ENCODE measurements at regions not wholly inside any gene's neighbourhood (a gene's known extent, or its start where the extent isn't known, plus 50 kb on each side); places are given as distances from the start of the nearest gene placed in this dataset.
A peak's percentile ranks its signal among the peaks of the same experiment; 100 is the strongest.

GRCh38 chr12:107826276-107826675 is 51.8 kb downstream of the ASCL4 start:
- Mint-ChIP-seq H3K27ac (no peak overlapping the region), H3K4me3 (no peak overlapping the region), H3K4me1 (ENCODE audit: low read depth) (no peaks in the 10 kb centered on the region), H3K36me3 (ENCODE audit: insufficient read depth in 2 of 2) (peaks cover 6 to 14% of the 10 kb centered on the region in 2 donors), H3K9me3 (peaks cover 14 to 17% of the 10 kb centered on the region in 2 donors), H3K27me3 (ENCODE audit: low read depth) (peaks cover 16% of the 10 kb centered on the region)
- DNase-seq (no peak), ATAC-seq (replicated peaks in 1 of 2) (no peak)

- no peaks in the 10 kb centered on the region for H3K4me1 Mint-ChIP-seq (ENCODE audit: low read depth)
- no peak overlapping the region for H3K27ac Mint-ChIP-seq
- H3K36me3 Mint-ChIP-seq (ENCODE audit: insufficient read depth in 2 of 2): peaks cover 6 to 14% of the 10 kb centered on the region in 2 donors
- H3K9me3 Mint-ChIP-seq: peaks cover 14 to 17% of the 10 kb centered on the region in 2 donors
- ATAC-seq (replicated peaks in 1 of 2): no peak
- DNase-seq: no peak
- H3K27me3 Mint-ChIP-seq (ENCODE audit: low read depth): peaks cover 31% of the 10 kb centered on the region
- no peak overlapping the region for H3K4me3 Mint-ChIP-seq
Measured at GRCh38 chr12:107829271-107829670, 54.8 kb downstream of the ASCL4 start.

GRCh38 chr12:107832441-107832840 is 57.9 kb downstream of the ASCL4 start:
- no peak overlapping the region for H3K4me3 Mint-ChIP-seq
- peaks cover 51% of the 10 kb centered on the region for H3K27me3 Mint-ChIP-seq (ENCODE audit: low read depth)
- H3K27ac Mint-ChIP-seq: no peak overlapping the region
- H3K36me3 Mint-ChIP-seq (ENCODE audit: insufficient read depth in 2 of 2): peaks cover 0 to 5% of the 10 kb centered on the region in 2 donors
- no peak for ATAC-seq (replicated peaks in 1 of 2)
- DNase-seq: no peak
- peaks cover 3% of the 10 kb centered on the region in 2 donors for H3K9me3 Mint-ChIP-seq
- H3K4me1 Mint-ChIP-seq (ENCODE audit: low read depth): no peaks in the 10 kb centered on the region

- H3K27ac Mint-ChIP-seq: no peak overlapping the region
- H3K9me3 Mint-ChIP-seq: no peaks in the 10 kb centered on the region
- H3K27me3 Mint-ChIP-seq (ENCODE audit: low read depth): peaks cover 47% of the 10 kb centered on the region
- peak in 1 of 2 donors; percentile 16 for DNase-seq
- H3K4me1 Mint-ChIP-seq (ENCODE audit: low read depth): peaks cover 12% of the 10 kb centered on the region
- H3K36me3 Mint-ChIP-seq (ENCODE audit: insufficient read depth in 2 of 2): no peaks in the 10 kb centered on the region
- H3K4me3 Mint-ChIP-seq: no peak overlapping the region
- no peak for ATAC-seq (replicated peaks in 1 of 2)
Measured at GRCh38 chr12:107840186-107840585, 65.7 kb downstream of the ASCL4 start.

- H3K27me3 Mint-ChIP-seq (ENCODE audit: low read depth): peaks cover 52% of the 10 kb centered on the region
- H3K36me3 Mint-ChIP-seq (ENCODE audit: insufficient read depth in 2 of 2): no peaks in the 10 kb centered on the region
- no peaks in the 10 kb centered on the region for H3K9me3 Mint-ChIP-seq
- H3K4me1 Mint-ChIP-seq (ENCODE audit: low read depth): peaks cover 12% of the 10 kb centered on the region
- ATAC-seq (replicated peaks in 1 of 2): peak; percentile 15 to 45
- DNase-seq: no peak
- H3K4me3 Mint-ChIP-seq: peak overlapping the region; percentile 65 to 79
- no peak overlapping the region for H3K27ac Mint-ChIP-seq
Measured at GRCh38 chr12:107843351-107844311, 69.1 kb downstream of the ASCL4 start.

GRCh38 chr12:107844312-107844921 is 69.9 kb downstream of the ASCL4 start:
- H3K27ac Mint-ChIP-seq: no peak overlapping the region
- peaks cover 55% of the 10 kb centered on the region for H3K27me3 Mint-ChIP-seq (ENCODE audit: low read depth)
- H3K36me3 Mint-ChIP-seq (ENCODE audit: insufficient read depth in 2 of 2): no peaks in the 10 kb centered on the region
- H3K9me3 Mint-ChIP-seq: no peaks in the 10 kb centered on the region
- ATAC-seq (replicated peaks in 1 of 2) (peak; percentile 34 to 48), DNase-seq (no peak)
- peaks cover 12% of the 10 kb centered on the region for H3K4me1 Mint-ChIP-seq (ENCODE audit: low read depth)
- peak overlapping the region; percentile 46 to 51 for H3K4me3 Mint-ChIP-seq

GRCh38 chr12:107845226-107845979 is 70.9 kb downstream of the ASCL4 start:
- H3K27me3 Mint-ChIP-seq (ENCODE audit: low read depth): peaks cover 55% of the 10 kb centered on the region
- DNase-seq (no peak), ATAC-seq (replicated peaks in 1 of 2) (no peak)
- no peaks in the 10 kb centered on the region for H3K9me3 Mint-ChIP-seq
- H3K4me1 Mint-ChIP-seq (ENCODE audit: low read depth): peaks cover 7% of the 10 kb centered on the region
- no peaks in the 10 kb centered on the region for H3K36me3 Mint-ChIP-seq (ENCODE audit: insufficient read depth in 2 of 2)
- H3K4me3 Mint-ChIP-seq: no peak overlapping the region
- H3K27ac Mint-ChIP-seq: no peak overlapping the region

GRCh38 chr12:107845980-107846659 is 71.6 kb downstream of the ASCL4 start:
- Mint-ChIP-seq H3K4me3 (no peak overlapping the region), H3K27ac (no peak overlapping the region), H3K27me3 (ENCODE audit: low read depth) (peaks cover 53% of the 10 kb centered on the region), H3K36me3 (ENCODE audit: insufficient read depth in 2 of 2) (no peaks in the 10 kb centered on the region), H3K4me1 (ENCODE audit: low read depth) (peaks cover 4% of the 10 kb centered on the region), H3K9me3 (no peaks in the 10 kb centered on the region)
- ATAC-seq (replicated peaks in 1 of 2) (no peak), DNase-seq (no peak)

GRCh38 chr12:107847430-107847829 is 72.9 kb downstream of the ASCL4 start:
- ATAC-seq (replicated peaks in 1 of 2) (no peak), DNase-seq (no peak)
- H3K27me3 Mint-ChIP-seq (ENCODE audit: low read depth): peaks cover 53% of the 10 kb centered on the region
- H3K36me3 Mint-ChIP-seq (ENCODE audit: insufficient read depth in 2 of 2): no peaks in the 10 kb centered on the region
- H3K4me3 Mint-ChIP-seq: no peak overlapping the region
- peaks cover 4% of the 10 kb centered on the region for H3K4me1 Mint-ChIP-seq (ENCODE audit: low read depth)
- H3K9me3 Mint-ChIP-seq: no peaks in the 10 kb centered on the region
- H3K27ac Mint-ChIP-seq: no peak overlapping the region

GRCh38 chr12:107847830-107848229 is 73.3 kb downstream of the ASCL4 start:
- H3K27me3 Mint-ChIP-seq (ENCODE audit: low read depth): peaks cover 54% of the 10 kb centered on the region

GRCh38 chr12:107853479-107853878 is 79.0 kb downstream of the ASCL4 start:
- H3K4me3 Mint-ChIP-seq: no peak overlapping the region
- DNase-seq: no peak
- peaks cover 72% of the 10 kb centered on the region for H3K27me3 Mint-ChIP-seq (ENCODE audit: low read depth)
- H3K27ac Mint-ChIP-seq: no peak overlapping the region
- no peaks in the 10 kb centered on the region for H3K36me3 Mint-ChIP-seq (ENCODE audit: insufficient read depth in 2 of 2)
- H3K4me1 Mint-ChIP-seq (ENCODE audit: low read depth): no peaks in the 10 kb centered on the region
- ATAC-seq (replicated peaks in 1 of 2): no peak
- H3K9me3 Mint-ChIP-seq: no peaks in the 10 kb centered on the region

More at GRCh38 chr12:107847830-107848229, 73.3 kb downstream of the ASCL4 start:
- Mint-ChIP-seq H3K36me3 (ENCODE audit: insufficient read depth in 2 of 2) (no peaks in the 10 kb centered on the region), H3K27ac (no peak overlapping the region), H3K4me1 (ENCODE audit: low read depth) (peaks cover 4% of the 10 kb centered on the region), H3K4me3 (no peak overlapping the region), H3K9me3 (no peaks in the 10 kb centered on the region)
- DNase-seq (no peak), ATAC-seq (replicated peaks in 1 of 2) (no peak)

GRCh38 chr12:107855471-107855870 is 81.0 kb downstream of the ASCL4 start:
- Mint-ChIP-seq H3K27me3 (ENCODE audit: low read depth) (peaks cover 68% of the 10 kb centered on the region), H3K4me1 (ENCODE audit: low read depth) (no peaks in the 10 kb centered on the region), H3K36me3 (ENCODE audit: insufficient read depth in 2 of 2) (no peaks in the 10 kb centered on the region), H3K27ac (no peak overlapping the region), H3K4me3 (no peak overlapping the region), H3K9me3 (no peaks in the 10 kb centered on the region)
- DNase-seq: no peak
- ATAC-seq (replicated peaks in 1 of 2): no peak

Data from activated T-cell treated with anti-CD3 and anti-CD28 coated beads, Interleukin-2, amount 50 U/mL, for 72 hours (primary cell).